Activated T-cell treated with anti-CD3 and anti-CD28 coated beads, Interleukin-2, amount 50 U/mL, for 48 hours (primary cell): ENCODE measurements at regions not wholly inside any gene's neighbourhood (a gene's known extent, or its start where the extent isn't known, plus 50 kb on each side); places are given as distances from the start of the nearest gene placed in this dataset.
"Not testable (repeated sequence)": the region's sequence is repeated elsewhere in the genome, so short reads cannot be mapped to it uniquely, and the experiment has no call there.

Experiments
- DNase-seq, 2 experiments: peaks; one replicate each; pipeline ENCODE4 v3.0.0-alpha.2; 2020

DNA sequence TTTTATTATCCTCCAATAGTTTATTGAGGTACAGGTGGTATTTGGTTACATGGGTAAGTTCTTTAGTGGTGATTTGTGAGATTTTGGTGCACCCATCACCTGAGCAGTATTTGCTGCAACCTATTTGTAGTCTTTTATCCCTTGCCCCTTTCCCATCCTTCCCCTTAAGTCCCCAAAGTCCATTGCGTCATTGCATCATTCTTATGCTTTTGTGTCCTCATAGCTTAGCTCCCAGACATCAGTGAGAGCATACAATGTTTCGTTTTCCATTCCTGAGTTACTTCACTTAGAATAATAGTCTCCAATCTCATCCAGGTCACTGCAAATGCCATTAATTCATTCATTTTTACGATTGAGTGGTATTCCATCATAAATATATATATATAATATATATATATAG lies 229.9 kb upstream of the TFPI start:
- DNase-seq: not testable (repeated sequence)

DNA sequence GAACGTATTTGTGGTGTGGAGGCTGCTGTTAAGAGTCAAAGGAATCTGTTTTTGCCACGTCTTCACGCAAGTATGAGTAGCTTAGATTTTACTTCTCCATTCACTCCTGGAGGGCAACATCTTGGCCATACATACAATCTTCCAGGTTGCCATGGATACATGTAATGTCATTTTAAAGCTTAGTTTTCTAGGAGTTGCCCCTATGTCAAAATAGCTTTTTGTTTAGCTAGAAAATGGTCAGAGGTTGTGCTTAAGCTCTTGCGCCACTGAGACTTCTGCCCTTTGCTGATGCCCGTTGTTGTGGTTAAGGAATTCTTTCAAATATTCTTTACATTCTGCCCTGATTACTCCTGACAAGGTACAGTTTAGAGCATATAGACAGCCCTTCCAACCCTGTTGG lies 245.4 kb upstream of the TFPI start:
- no peak for DNase-seq

DNA sequence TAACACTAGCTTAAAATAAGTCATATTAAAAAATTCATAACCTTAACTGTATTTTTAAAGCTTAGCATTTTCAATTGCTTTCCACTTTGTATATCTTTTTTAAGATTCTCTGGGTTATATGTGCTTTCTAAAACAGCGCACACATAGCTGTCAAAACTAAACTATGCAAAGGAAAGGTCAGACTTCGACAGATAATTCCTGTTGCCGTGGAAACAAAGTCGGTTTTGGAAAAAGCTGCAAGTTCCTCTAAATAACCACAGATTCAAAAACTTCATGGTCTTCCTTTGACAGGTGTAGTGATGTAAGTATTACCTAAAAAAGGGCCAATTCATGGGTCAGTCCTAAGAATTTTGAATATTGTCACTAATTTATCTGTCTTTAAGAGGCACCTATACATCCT lies 249.6 kb upstream of the TFPI start:
- DNase-seq: no peak

DNA sequence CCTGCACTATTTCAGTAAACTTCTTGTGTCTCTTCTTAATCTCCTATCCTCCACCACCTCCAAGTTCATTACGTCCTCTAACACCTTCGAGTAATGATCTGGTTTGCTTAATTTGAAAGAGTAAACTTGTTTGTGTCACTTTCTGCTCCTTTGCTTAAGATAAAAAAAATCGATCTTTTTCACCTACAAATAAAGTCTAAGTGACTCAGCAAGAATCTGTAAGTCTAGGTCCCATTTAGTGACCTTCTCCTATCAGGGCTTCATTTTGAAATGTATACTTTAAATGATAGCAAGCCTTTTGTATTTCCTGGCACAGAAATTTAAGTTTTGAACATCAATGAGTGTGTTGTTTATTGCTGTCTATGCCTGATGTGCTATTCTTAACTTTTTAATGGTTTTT lies 260.9 kb upstream of the TFPI start:
- DNase-seq: no peak

DNA sequence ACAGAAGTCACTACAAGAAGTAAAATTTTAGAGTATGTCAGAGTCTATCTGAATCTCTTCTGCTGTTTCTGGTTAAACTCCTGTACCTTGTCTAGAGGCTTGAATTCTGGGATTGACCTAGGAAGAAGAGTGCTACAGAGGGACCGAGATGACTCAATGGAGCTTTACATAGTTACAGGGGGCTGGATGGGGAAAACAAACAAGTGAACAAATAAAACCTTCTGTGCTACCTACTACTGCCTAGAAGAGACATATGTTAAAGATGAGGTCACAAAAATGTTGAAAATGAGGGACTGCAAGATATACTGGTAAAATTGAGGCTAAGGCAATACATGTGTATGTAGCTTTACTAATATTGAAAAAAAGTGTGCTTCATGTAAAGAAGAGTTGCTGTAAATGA lies 265.4 kb upstream of the TFPI start:
- DNase-seq: no peak

DNA sequence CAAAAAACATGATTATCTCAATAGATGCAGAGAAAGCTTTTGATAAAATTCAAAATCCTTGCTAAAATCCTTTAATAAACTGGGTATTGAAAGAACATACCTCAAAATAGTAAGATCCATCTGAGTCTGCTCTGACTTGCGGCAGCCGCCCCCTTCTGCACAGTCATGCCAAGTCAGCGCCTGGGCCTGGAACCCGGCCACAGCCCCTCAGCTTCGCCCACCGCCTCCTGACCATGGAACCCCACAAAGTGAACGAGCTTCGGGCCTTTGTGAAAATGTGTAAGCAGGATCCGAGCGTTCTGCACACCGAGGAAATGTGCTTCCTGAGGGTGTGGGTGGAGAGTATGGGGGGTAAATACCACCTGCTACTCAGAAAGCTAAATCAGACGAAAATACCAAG lies 270.9 kb upstream of the TFPI start:
- DNase-seq: no peak

DNA sequence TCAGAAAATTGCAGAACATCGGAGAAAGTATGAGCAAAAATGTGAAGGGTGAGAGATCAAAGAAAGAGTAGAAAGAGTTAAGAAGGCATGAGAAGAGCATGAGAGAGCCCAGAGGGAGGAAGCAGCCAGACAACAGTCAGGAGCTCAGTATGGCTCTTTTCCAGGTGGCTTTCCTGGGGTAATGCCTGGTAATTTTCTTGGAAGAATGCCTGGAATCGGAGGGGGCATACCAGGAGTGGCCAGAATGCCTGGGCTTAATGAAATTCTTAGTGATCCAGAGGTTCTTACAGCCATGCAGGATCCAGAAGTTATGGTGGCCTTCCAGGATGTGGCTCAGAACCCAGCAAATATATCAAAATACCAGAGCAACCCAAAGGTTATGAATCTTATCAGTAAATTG lies 271.8 kb upstream of the TFPI start:
- DNase-seq: no peak

DNA sequence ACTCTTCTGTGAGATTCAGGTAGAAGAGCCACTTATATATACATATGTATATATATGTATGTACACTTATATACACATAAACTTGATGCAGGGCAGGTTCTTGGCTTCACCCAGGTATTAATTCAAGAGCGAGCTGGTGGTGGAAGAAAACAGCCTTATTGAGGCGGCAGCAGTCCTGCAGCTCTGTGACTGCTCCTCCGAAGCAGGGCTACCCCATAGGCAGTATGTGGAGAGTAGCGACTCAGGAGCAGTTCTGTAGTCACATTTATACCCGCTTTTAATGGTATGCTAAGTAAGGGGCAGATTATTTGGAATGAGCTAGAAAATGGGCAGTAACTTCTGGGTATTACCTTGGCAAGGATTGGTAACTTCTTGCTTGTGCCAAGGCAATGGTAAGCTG lies 280.6 kb upstream of the TFPI start:
- no peak for DNase-seq

DNA sequence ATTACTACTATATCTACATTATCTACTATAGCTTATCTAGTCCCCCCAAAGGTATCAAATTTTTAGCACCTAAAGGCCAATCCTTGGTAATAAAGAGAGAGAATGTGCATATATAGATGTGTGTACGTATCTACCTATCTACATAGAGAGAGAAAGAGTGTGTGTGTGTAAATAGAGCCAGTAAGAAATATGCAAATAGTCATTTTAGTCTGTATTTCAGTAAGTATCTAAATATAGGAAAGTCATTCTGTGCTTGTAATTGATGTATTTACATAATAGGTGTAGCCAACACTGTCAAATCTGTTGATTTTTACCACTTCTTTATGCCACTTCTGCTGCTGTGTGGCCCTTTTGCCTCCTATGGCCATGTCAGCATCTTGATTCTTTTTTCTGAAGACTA lies 284.5 kb upstream of the TFPI start:
- no peak for DNase-seq

DNA sequence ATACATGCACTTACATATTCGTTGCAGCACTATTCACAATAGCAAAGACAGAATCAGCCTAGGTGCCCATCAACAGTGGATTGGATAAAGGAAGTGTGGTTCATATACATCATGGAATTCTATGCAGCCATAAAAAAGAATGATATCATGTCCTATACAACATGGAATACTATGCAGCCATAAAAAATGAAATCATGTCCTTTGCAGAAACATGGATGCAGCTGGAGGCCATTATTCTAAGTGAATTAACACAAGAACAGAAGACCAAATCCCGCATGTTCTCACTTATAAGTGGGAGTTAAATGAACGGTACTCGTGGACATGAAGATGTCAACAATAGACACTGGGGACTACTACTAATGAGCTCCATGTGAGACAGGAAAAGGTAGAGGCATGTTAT lies 288.1 kb upstream of the TFPI start:
- DNase-seq: no peak

DNA sequence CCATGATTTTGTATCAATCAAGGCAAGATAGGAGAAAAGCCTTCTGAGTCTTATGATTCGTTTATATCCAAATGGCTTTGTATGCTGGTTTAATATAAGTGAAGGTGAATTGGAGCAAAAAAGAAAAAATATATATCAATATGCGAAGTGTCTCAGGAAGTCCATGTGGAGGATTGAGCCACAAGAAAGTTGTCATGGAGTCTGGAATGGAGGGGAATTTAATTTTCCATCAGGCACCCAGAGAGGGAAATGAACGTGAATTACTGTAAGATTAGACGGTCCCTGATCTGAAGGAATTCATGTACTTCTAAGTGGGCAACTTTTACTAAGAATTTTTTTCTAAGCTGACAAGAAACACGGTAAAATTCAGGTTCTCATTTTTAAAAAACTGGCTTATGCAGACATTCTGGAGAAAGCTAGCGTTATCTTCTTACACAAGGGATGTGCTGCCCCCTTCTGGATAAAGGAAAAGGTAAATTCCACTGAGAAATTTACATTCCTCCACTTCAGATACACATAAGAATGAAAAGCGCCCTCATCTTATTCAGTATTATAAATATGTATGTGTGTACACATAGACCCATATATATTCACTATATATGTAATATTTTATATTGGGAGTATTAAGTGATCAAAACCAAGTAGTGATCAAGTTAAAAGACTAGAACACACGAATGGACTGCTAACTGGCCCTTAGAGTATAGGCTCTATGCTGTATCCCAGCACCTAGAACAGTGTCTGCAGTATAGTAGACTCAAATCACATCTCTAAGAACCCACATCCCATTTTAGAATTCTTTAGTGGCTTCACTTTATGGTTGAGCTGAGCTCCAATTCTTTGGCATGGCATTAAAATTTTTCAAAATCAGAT lies 289.0 kb upstream of the TFPI start:
- DNase-seq: no peak

DNA sequence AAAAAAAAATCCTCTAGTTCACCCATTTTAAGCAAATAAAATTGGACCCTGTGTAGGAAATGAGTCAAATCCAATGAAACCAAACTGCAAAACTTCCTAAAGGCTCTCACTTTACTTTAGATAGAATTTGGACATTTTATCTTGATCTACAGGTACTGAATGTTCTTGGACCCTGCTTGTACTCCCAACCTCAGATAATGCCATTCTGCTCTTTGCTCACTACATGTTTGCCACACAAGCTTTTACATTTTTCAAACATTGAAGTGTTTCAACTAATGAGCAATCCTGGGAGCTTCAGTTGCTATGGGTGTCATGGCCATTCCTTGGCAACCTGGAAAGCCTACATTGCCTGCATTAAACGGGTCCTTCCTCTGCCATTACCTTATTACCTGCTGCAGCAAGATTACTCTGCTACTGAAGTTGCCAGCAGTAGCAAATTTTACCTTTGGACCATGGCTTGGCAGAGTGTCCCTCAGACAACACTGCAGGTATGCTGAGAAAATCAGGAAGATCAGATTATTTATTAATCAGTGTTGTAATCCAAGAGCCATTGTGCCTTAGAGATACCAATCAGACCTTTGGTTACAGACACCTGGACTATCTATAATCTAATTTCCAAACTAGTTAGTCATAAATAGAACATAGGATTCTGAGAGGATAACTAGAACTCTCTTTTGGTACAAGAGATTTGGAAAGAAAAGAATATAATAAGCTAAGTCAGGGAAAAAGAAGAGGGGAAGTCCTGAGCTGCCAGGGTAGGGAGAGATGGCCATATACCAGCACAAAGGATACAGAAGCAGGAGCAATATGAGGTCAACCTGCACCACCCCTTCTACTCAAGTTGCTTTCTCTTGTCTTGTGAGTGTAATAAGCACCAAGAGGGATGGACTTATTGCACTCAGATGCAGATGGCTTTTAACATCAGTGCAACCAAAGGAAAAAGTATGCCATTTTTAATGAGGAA lies 293.3 kb upstream of the TFPI start:
- DNase-seq: no peak

DNA sequence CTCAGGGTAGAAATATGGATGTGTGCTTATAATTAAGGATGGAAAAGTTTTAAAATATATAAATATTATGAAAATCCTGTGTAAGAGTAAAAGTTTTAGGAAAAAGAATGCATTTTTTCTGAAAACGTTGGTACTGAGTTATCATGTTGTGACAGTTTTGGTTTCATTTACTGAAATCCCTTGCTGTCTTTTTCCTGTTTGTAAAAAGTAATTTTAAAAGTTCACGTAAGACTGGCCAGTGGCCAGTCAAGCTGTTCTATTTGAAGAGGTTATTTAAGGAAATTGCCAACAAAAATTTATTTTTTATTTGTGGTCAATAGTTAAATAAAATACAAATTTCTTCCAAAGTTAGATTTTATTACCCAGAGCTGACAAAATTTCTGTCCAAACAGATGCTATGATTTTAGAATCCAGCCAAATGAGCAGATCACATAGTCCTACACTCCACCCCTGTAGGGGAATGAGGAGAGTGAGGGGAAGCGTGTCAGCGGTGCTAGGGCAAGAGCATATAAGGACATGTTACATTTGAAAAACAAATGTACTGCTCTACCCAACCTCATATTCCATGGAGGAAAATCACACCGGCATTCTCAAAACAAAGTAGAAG lies 297.8 kb upstream of the TFPI start:
- DNase-seq: no peak

DNA sequence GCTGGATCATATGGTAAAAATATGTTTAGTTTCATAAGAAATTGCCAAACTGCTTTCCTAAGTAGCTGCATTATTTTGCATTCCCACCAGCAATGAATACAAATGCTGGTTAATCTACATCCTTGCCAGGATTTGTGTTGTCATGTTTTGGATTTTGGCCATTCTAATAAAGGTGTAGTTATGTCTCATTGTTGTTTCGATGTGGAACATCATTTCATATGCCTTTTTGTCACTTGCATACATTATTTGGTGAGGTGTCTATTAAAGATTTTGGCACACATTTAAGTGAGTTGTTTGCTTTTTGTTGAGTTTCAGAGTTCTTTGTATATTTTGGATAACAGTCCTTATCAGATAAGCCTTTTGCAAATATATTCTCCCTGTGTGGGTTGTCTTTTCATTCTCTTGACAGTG lies 299.2 kb upstream of the TFPI start:
- no peak for DNase-seq

DNA sequence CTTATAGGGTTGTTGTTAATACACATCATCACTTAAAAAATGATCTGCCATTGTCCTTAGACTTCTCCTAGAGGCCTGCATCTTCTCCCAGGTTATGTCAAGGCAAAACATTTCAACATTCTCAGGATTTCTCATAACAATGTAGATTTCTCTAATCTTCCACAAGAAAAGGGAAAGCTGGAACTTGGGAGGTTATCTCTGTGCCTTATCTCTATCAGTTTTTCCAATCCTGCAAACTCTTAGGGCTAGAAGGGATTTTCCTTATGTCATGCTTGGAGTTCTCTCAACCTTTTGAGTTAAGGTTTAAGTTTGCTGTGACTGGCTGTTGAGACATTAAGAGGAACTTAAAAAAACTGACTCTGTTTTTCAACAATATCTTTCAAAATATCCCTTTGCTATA lies 300.6 kb upstream of the TFPI start:
- DNase-seq: no peak

DNA sequence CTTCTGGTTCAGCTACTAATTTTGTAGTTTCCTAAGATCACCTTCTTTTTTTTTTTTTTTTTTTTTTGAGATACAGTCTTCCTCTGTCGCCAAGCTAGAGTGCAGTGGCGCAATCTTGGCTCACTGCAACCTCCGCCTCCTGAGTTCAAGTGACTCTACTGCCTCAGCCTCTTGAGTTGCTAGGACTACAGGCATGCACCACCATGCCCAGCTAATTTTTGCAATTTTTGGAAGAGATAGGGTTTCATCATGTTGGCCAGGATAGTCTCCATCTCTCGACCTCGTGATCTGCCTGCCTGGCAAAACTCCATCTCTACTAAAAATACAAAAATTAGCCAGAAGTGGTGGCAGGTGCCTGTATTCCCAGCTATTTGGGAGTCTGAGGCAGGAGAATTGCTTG lies 301.5 kb upstream of the TFPI start:
- DNase-seq: no peak

DNA sequence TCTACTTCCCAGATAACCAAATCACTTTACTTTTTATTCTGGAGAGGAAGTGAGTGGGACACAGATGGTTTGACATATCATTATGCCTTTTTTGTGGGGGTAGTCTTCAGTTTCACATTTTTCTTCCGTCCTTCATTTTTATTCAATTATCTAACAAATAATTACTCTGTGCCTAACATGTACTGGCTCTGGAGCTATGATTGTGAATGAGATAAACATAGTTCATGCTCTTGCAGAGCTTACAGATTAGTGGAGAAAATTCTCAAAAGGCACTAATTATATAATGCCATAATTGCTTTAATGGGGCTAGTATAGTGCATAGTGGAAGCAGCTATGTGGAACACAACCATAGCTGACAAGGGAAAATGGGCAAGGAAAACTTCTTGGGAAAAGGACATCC lies 303.6 kb upstream of the TFPI start:
- no peak for DNase-seq

DNA sequence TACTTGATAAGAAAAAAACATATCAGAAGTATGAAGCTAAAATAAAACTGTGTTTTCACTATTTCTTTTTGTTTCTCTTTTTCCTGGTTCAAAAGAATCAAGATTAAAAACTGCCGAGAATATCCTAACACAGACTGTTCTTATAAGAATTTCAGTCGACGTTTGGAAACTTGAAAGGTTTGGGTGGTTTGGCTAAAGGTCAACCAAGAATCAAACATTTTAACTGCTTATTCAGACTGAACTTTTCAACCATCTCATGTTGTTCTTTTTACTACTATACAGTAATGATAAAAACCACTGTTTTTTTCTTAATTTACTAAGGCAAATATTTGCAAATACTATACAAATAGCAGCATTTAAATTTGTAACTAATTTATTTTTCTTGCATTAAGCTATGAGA lies 308.5 kb upstream of the TFPI start:
- DNase-seq: no peak

DNA sequence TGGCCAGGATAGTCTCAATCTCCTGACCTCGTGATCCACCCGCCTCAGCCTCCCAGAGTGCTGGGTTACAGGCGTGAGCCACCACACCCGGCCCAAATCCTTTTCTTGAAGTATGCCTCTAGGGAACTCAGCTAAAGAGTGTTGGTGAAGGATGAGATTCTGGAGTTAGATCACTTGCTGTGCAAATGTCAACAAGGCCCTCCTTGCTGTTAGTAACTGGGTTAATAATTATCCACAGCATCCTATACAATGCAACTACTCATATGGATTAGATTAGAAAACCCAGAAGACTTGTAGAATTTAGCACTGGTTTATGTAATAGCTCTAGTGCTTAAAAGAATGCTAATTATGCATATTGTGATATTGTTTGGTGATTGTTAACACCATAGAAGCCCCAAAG lies 310.8 kb upstream of the TFPI start:
- no peak for DNase-seq

DNA sequence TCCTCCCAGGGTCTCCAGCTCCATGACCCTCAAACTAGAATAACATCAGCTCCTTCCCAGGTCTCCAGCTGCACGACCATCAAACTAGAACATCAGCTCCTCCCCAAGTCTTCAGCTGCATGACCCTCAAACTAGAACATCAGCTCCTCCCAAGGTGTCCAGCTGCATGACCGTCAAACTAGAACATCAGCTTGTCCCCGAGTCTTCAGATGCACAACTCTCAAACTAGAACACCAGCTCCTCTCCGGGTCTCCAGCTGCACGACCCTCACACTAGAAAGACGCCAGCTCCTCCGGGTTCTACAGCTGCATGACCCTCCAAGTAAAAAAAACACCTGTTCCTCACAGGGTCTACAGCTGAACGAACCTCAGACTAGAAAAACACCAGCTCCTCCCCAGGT lies 312.9 kb upstream of the TFPI start:
- no peak for DNase-seq

DNA sequence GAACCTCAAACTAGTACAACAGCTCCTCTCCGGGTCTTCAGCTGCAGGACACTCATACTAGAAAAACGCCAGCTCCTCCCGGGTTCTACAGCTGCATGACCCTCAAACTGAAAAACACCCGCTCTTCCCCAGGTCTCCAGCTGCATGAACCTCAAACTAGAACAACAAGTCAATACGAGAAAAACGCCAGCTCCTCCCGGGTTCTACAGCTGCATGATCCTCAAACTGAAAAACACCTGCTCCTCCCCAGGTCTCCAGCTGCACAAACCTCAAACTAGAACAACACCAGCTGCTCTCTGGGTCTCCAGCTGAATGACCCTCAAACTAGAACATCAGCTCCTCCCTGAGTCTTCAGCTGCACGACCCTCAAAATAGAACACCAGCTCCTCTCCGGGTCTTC lies 315.0 kb upstream of the TFPI start:
- DNase-seq: no peak

DNA sequence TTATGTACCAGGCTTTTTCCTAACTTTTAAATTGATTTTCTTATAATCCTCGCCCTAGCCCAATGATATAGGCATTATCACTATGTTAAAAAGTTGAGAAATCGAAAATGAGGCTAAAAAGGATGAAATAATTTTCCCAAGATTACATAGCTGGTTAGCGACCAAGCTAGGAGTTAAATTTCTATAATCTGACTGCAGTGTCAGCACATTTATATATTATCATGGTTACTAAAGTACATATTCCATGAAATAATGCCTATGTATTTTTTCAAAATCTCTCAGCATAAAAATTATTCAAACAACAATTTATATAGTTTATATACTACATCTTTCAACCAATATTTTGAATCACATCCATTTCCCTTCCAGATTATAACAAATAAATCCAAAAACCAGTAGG lies 317.3 kb upstream of the TFPI start:
- no peak for DNase-seq

DNA sequence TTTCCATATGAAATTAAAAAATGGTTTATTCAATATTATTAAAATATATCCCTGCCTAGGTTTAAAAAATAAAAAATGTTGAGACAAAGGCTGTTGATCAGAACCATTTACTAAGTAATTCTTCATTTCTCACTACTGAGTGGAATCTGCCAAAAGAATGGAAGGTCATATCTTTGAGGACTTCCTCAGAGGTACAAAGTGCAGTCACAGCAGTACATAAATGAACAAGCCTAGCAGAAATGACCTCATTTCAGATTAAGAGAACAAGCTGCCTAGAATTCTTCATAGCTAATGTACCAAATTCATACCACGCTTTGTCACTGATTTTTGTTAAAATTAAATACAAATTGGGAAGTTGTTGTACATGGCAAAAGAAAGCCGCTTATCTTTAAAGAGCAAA lies 318.9 kb upstream of the TFPI start:
- no peak for DNase-seq

DNA sequence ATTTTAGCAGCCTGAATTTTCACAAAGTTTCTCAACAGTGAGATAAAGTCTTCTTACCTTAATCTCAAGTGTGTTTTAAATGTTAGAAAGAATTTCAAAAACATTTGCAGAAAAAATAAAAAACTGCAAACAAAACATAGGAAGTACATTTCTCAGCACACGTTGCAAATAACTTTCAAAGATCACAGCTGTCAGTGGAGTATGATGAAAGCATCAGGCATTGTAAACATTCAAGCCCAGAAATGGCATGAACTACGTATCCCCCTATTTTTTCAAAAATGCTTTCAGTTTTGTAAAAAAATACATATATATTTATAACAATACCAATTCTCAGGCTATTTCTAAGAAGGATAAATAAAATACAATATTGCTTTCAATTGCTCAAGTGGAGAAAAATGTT lies 320.6 kb upstream of the TFPI start:
- DNase-seq: no peak
